NCI-H1930 (cell line): ENCODE measurements at regions not wholly inside any gene's neighbourhood (a gene's known extent, or its start where the extent isn't known, plus 50 kb on each side); places are given as distances from the start of the nearest gene placed in this dataset.

Experiments
- DNase-seq, 2 experiments: peaks; one replicate each; lab custom pipeline; 2025; lab: John Stamatoyannopoulos, UW

- no peak for DNase-seq
Measured at GRCh38 chr6:141451511-141452353, 681.0 kb upstream of the GJE1 start.

- no peak for DNase-seq
Measured at GRCh38 chr6:141451181-141451510, 681.6 kb upstream of the GJE1 start.

- DNase-seq: no peak
Measured at GRCh38 chr6:141445928-141446628, 686.6 kb upstream of the GJE1 start.

- no peak for DNase-seq
Measured at GRCh38 chr6:141443668-141444289, 688.9 kb upstream of the GJE1 start.

GRCh38 chr6:141443032-141443431, 689.7 kb upstream of the GJE1 start:
- no peak for DNase-seq

- no peak for DNase-seq
Measured at GRCh38 chr6:141439513-141439912, 693.2 kb upstream of the GJE1 start.

GRCh38 chr6:141437685-141438084, 695.0 kb upstream of the GJE1 start:
- no peak for DNase-seq

- no peak for DNase-seq
Measured at GRCh38 chr6:141437011-141437410, 695.7 kb upstream of the GJE1 start.

- DNase-seq: no peak
Measured at GRCh38 chr6:141426400-141426980, 706.2 kb upstream of the GJE1 start.

GRCh38 chr6:141421378-141421777, 711.3 kb upstream of the GJE1 start:
- no peak for DNase-seq

GRCh38 chr6:141418076-141418475, 714.6 kb upstream of the GJE1 start:
- no peak for DNase-seq

GRCh38 chr6:141415896-141416295, 716.8 kb upstream of the GJE1 start:
- no peak for DNase-seq

GRCh38 chr6:141413196-141413595, 719.5 kb upstream of the GJE1 start:
- no peak for DNase-seq

- DNase-seq: no peak
Measured at GRCh38 chr6:141406761-141407160, 726.0 kb upstream of the GJE1 start.

- no peak for DNase-seq
Measured at GRCh38 chr6:141403827-141404226, 728.9 kb upstream of the GJE1 start.

- DNase-seq: no peak
Measured at GRCh38 chr6:141403103-141403502, 729.6 kb upstream of the GJE1 start.

- no peak for DNase-seq
Measured at GRCh38 chr6:141402489-141402888, 730.2 kb upstream of the GJE1 start.

- no peak for DNase-seq
Measured at GRCh38 chr6:141401851-141402250, 730.9 kb upstream of the GJE1 start.

GRCh38 chr6:141401168-141401567, 731.6 kb upstream of the GJE1 start:
- no peak for DNase-seq

GRCh38 chr6:141398949-141399348, 733.8 kb upstream of the GJE1 start:
- no peak for DNase-seq

GRCh38 chr6:141395443-141396008, 737.2 kb upstream of the GJE1 start:
- DNase-seq: no peak

- no peak for DNase-seq
Measured at GRCh38 chr6:141394565-141395051, 738.1 kb upstream of the GJE1 start.
